ENCODE measurements at regions not wholly inside any gene's neighbourhood (a gene's known extent, or its start where the extent isn't known, plus 50 kb on each side); places are given as distances from the start of the nearest gene placed in this dataset.

DNA sequence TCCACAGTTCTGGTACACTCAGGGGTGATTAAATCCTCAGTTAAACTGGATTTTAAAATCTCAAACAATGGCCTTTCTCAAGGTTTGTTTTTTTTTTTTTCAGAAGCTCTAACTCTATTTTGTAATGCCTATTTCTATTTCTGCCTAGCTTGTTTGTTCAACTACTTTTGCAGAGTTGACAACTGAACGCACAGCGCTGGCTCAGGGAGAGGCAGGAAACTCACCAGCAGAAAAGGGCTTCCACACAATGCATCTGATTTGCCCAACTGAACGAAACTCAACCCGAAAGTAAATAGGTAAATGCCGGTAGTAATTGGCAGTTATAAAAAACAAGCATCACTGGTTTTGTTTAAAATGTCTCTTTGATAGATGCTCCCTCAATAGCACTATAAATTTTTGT lies 52.7 kb upstream of the CNEP1R1 start:
- WGBS (ENCODE audit: low lambda C conversion rate) = 10% methylated on average over 5 of the region's 5 CpGs
- H3K27me3 ChIP-seq (ENCODE audit: control insufficient read depth in 1 of 2, insufficient read depth in 2 of 2, low read length in 2 of 2) = peaks cover 5 to 39% of the 10 kb centered on the region in 2 experiments; a peak in 4 of 5 replicates
- ATAC-seq (no peak), FAIRE-seq (no peak), DNase-seq (ENCODE audit: low spot score) (no peak)
- CTCF ChIA-PET (ENCODE audit: low intra/inter-chr PET ratio, low total read pairs) = no interaction called here
- TF ChIP-seq SYNCRIP (IDR thresholded peaks at IDR 0.05; ENCODE audit: insufficient read depth, low read depth, low read length) = no peak
- TF ChIP-seq ZNF224 (CRISPR knock-in tag; IDR thresholded peaks at IDR 0.05) = no peak
- TF ChIP-seq, protein P1, sequence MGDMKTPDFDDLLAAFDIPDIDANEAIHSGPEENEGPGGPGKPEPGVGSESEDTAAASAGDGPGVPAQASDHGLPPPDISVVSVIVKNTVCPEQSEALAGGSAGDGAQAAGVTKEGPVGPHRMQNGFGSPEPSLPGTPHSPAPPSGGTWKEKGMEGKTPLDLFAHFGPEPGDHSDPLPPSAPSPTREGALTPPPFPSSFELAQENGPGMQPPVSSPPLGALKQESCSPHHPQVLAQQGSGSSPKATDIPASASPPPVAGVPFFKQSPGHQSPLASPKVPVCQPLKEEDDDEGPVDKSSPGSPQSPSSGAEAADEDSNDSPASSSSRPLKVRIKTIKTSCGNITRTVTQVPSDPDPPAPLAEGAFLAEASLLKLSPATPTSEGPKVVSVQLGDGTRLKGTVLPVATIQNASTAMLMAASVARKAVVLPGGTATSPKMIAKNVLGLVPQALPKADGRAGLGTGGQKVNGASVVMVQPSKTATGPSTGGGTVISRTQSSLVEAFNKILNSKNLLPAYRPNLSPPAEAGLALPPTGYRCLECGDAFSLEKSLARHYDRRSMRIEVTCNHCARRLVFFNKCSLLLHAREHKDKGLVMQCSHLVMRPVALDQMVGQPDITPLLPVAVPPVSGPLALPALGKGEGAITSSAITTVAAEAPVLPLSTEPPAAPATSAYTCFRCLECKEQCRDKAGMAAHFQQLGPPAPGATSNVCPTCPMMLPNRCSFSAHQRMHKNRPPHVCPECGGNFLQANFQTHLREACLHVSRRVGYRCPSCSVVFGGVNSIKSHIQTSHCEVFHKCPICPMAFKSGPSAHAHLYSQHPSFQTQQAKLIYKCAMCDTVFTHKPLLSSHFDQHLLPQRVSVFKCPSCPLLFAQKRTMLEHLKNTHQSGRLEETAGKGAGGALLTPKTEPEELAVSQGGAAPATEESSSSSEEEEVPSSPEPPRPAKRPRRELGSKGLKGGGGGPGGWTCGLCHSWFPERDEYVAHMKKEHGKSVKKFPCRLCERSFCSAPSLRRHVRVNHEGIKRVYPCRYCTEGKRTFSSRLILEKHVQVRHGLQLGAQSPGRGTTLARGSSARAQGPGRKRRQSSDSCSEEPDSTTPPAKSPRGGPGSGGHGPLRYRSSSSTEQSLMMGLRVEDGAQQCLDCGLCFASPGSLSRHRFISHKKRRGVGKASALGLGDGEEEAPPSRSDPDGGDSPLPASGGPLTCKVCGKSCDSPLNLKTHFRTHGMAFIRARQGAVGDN (CRISPR knock-in tag; IDR thresholded peaks at IDR 0.05) = no peak
- no peak for TF ChIP-seq ZNF44 (CRISPR knock-in tag; IDR thresholded peaks at IDR 0.05)
- TF ChIP-seq, protein P2, sequence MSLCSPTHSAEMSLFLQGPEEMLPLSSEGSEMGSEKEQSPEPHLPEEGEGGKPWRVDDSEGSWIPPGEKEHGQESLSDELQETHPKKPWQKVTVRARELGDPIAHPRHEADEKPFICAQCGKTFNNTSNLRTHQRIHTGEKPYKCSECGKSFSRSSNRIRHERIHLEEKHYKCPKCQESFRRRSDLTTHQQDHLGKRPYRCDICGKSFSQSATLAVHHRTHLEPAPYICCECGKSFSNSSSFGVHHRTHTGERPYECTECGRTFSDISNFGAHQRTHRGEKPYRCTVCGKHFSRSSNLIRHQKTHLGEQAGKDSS (CRISPR knock-in tag; IDR thresholded peaks at IDR 0.05; ENCODE audit: borderline replicate concordance, low read depth) = no peak
- TF ChIP-seq AHR (CRISPR knock-in tag; IDR thresholded peaks at IDR 0.05) = no peak
- no peak for TF ChIP-seq ZNF678 (CRISPR knock-in tag; IDR thresholded peaks at IDR 0.05)
- TF ChIP-seq, protein P3, sequence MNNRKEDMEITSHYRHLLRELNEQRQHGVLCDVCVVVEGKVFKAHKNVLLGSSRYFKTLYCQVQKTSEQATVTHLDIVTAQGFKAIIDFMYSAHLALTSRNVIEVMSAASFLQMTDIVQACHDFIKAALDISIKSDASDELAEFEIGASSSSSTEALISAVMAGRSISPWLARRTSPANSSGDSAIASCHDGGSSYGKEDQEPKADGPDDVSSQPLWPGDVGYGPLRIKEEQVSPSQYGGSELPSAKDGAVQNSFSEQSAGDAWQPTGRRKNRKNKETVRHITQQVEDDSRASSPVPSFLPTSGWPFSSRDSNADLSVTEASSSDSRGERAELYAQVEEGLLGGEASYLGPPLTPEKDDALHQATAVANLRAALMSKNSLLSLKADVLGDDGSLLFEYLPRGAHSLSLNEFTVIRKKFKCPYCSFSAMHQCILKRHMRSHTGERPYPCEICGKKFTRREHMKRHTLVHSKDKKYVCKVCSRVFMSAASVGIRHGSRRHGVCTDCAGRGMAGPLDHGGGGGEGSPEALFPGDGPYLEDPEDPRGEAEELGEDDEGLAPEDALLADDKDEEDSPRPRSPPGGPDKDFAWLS (CRISPR knock-in tag; IDR thresholded peaks at IDR 0.05; ENCODE audit: borderline replicate concordance) = no peak
- TF ChIP-seq FOXA3 (CRISPR knock-in tag; IDR thresholded peaks at IDR 0.05) = no peak
- TF ChIP-seq ZNF3 (CRISPR knock-in tag; IDR thresholded peaks at IDR 0.05) = no peak
- TF ChIP-seq ZFYVE20 (CRISPR knock-in tag; IDR thresholded peaks at IDR 0.05; ENCODE audit: borderline replicate concordance, low read depth) = no peak
- H3K9ac ChIP-seq (ENCODE audit: insufficient read depth, low read depth, low read length) = no peak overlapping the region
- H3K9me3 ChIP-seq (ENCODE audit: low read length) = no peaks in the 10 kb centered on the region
- H3K4me3 ChIP-seq (replicated peaks in 1 of 3; ENCODE audit: insufficient read depth in 1 of 3, low read depth in 2 of 3, low read length in 3 of 3) = no peak overlapping the region
- peaks cover 10% of the 10 kb centered on the region for H3K4me1 ChIP-seq (ENCODE audit: insufficient read depth, low read length)
- no peak overlapping the region for H3K27ac ChIP-seq (ENCODE audit: extremely low read length, insufficient read depth, low read length)
- no peaks in the 10 kb centered on the region for H3K79me2 ChIP-seq (ENCODE audit: insufficient read depth, low read length)
- H4K20me1 ChIP-seq (ENCODE audit: insufficient read depth, low read length) = no peaks in the 10 kb centered on the region
- no TSS peak for BruUV-seq (replicated peaks)
- in situ Hi-C loops (cut with HindIII; ENCODE audit: extremely low pct_ligation_motif_present, low pct_unique_long_range_greater_than_20kb) = no loop called here
- no peak overlapping the region for H3K4me2 ChIP-seq (ENCODE audit: low read depth, low read length)
- no peaks in the 10 kb centered on the region for H3K36me3 ChIP-seq (replicated peaks in 1 of 2; ENCODE audit: control insufficient read depth in 1 of 2, insufficient read depth in 2 of 2, low read length in 2 of 2)
- POLR2A ChIA-PET = no interaction called here
- intact Hi-C loops (cut with micrococcal nuclease; ENCODE audit: unreplicated experiment) = no loop called here
- no peak overlapping the region for H2AFZ ChIP-seq (ENCODE audit: low read length)
